Nephron (organoid): ENCODE measurements at regions not wholly inside any gene's neighbourhood (a gene's known extent, or its start where the extent isn't known, plus 50 kb on each side); places are given as distances from the start of the nearest gene placed in this dataset.

Source experiments
- H3K27ac Mint-ChIP-seq, 3 experiments: 2 replicates each; pipeline ENCODE4 v1.8.0; 2020; ENCODE audit warnings: mixed read lengths in 3 of 3, mild to moderate bottlenecking in 2 of 3, moderate library complexity in 1 of 3
- H3K27me3 Mint-ChIP-seq: 2 replicates; pipeline ENCODE4 v1.8.0; 2021; ENCODE audit warnings: low read depth, mild to moderate bottlenecking, moderate library complexity, mixed read lengths
- H3K36me3 Mint-ChIP-seq: 2 replicates; pipeline ENCODE4 v1.8.0; 2020; ENCODE audit warnings: low read depth, mixed read lengths
- H3K4me1 Mint-ChIP-seq: 2 replicates; pipeline ENCODE4 v1.8.0; 2020; ENCODE audit warnings: mixed read lengths
- H3K4me3 Mint-ChIP-seq, 3 experiments: 2 replicates each; pipeline ENCODE4 v1.8.0; 2020; ENCODE audit warnings: mild to moderate bottlenecking in 3 of 3, mixed read lengths in 3 of 3, moderate library complexity in 2 of 3
- H3K9me3 Mint-ChIP-seq: 2 replicates; pipeline ENCODE4 v1.8.0; 2020; ENCODE audit warnings: mixed read lengths
- TF ChIP-seq, protein P1 (sequence below), 3 experiments: fragments of 200-600 bp; sonication (generic); IDR thresholded peaks; one replicate each; pipeline ENCODE4 v1.5.0; 2021; ENCODE audit warnings: antibody characterized with exemption in 3 of 3; ENCODE audit not compliant: unreplicated experiment in 3 of 3

DNA sequence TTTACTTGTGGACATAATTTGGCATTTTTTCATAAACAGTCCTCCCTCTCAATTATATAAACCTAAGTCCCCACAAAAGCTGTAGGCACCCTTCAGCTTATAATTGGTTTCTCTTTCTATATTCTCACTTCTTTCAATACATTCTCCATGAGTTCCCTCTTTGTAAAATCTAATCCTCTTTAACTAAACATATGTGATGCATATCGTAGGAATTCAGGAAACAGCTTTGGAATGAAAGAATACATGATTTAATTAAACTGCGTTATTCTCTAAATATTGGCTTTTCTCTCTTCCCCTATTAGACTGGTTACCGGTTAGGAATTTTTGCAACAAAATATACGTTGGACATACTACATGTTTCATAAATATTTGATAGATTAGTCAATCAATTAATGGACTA lies 1122.6 kb downstream of the FLRT2 start:
- H3K4me3 Mint-ChIP-seq: no peak overlapping the region
- TF ChIP-seq, protein P1, sequence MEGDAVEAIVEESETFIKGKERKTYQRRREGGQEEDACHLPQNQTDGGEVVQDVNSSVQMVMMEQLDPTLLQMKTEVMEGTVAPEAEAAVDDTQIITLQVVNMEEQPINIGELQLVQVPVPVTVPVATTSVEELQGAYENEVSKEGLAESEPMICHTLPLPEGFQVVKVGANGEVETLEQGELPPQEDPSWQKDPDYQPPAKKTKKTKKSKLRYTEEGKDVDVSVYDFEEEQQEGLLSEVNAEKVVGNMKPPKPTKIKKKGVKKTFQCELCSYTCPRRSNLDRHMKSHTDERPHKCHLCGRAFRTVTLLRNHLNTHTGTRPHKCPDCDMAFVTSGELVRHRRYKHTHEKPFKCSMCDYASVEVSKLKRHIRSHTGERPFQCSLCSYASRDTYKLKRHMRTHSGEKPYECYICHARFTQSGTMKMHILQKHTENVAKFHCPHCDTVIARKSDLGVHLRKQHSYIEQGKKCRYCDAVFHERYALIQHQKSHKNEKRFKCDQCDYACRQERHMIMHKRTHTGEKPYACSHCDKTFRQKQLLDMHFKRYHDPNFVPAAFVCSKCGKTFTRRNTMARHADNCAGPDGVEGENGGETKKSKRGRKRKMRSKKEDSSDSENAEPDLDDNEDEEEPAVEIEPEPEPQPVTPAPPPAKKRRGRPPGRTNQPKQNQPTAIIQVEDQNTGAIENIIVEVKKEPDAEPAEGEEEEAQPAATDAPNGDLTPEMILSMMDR (IDR thresholded peaks at IDR 0.05; ENCODE audit: unreplicated experiment in 3 of 3): no peak
- H3K4me1 Mint-ChIP-seq: peaks cover 6% of the 10 kb centered on the region
- peaks cover 25% of the 10 kb centered on the region for H3K9me3 Mint-ChIP-seq
- H3K27me3 Mint-ChIP-seq: no peaks in the 10 kb centered on the region
- no peak overlapping the region for H3K27ac Mint-ChIP-seq
- H3K36me3 Mint-ChIP-seq: peaks cover 4% of the 10 kb centered on the region

GRCh38 chr14:86646696-86647690 lies 1117.0 kb downstream of the FLRT2 start:
- no peaks in the 10 kb centered on the region for H3K4me1 Mint-ChIP-seq
- no peaks in the 10 kb centered on the region for H3K27me3 Mint-ChIP-seq
- TF ChIP-seq, protein P1 (IDR thresholded peaks at IDR 0.05; ENCODE audit: unreplicated experiment in 3 of 3): no peak
- H3K27ac Mint-ChIP-seq: no peak overlapping the region
- H3K9me3 Mint-ChIP-seq: peaks cover 31% of the 10 kb centered on the region
- peaks cover 4% of the 10 kb centered on the region for H3K36me3 Mint-ChIP-seq
- H3K4me3 Mint-ChIP-seq: no peak overlapping the region

DNA sequence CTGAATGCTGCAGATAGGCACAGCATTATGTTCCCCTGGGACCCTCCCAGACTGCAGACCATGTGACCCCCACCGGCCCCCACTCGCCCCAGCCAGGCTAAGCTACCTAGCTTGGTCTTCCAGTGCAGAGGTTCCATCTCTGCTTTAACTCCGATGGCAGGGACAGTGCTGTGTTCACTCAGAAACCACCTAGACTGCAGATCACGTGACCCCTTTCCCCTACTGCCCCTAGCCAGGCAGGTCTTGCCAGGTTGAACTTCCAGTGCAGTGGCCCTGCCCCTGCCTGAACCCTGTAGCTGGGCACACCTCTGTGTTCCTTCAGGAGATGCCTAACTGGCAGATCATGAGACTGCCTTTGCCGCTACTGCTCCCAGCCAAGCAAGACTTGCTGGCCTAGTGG lies 1116.2 kb downstream of the FLRT2 start:
- TF ChIP-seq, protein P1 (IDR thresholded peaks at IDR 0.05; ENCODE audit: unreplicated experiment in 3 of 3): no peak
- Mint-ChIP-seq H3K9me3 (peaks cover 31% of the 10 kb centered on the region), H3K27ac (no peak overlapping the region), H3K4me1 (no peaks in the 10 kb centered on the region), H3K36me3 (peaks cover 4% of the 10 kb centered on the region), H3K27me3 (no peaks in the 10 kb centered on the region), H3K4me3 (no peak overlapping the region)

- TF ChIP-seq, protein P1 (IDR thresholded peaks at IDR 0.05; ENCODE audit: unreplicated experiment in 3 of 3): no peak
- Mint-ChIP-seq H3K9me3 (peaks cover 6% of the 10 kb centered on the region), H3K27ac (no peak overlapping the region)
These were observed 1111.4 kb downstream of the FLRT2 start for GRCh38 chr14:86641310-86641709.

DNA sequence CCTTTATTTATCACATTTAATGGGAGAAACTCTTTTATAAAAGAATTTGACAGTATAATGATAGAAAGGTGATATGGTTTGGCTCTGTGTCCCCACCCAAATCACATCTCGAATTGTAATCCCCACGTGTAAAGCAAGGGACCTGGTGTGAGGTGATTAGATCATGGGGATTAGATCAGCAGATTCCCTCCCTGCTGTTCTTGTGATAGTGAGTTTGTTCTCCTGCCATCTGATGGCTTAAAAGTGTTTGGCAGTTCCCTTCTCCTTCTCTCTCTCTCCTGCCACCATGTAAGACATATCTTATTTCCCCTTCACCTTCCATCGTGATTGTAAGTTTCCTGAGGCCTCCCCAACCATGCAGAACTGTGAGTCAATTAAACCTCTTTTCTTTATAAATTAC lies 1110.3 kb downstream of the FLRT2 start:
- H3K27ac Mint-ChIP-seq: no peak overlapping the region
- peaks cover 6% of the 10 kb centered on the region for H3K9me3 Mint-ChIP-seq
- H3K27me3 Mint-ChIP-seq: no peaks in the 10 kb centered on the region
- H3K4me3 Mint-ChIP-seq: no peak overlapping the region
- TF ChIP-seq, protein P1 (IDR thresholded peaks at IDR 0.05; ENCODE audit: unreplicated experiment in 3 of 3): no peak
- no peaks in the 10 kb centered on the region for H3K4me1 Mint-ChIP-seq
- no peaks in the 10 kb centered on the region for H3K36me3 Mint-ChIP-seq

More at GRCh38 chr14:86641310-86641709, 1111.4 kb downstream of the FLRT2 start:
- Mint-ChIP-seq H3K4me3 (no peak overlapping the region), H3K36me3 (no peaks in the 10 kb centered on the region), H3K27me3 (no peaks in the 10 kb centered on the region), H3K4me1 (no peaks in the 10 kb centered on the region)
